NT2/D1 (cell line): ENCODE measurements at regions not wholly inside any gene's neighbourhood (a gene's known extent, or its start where the extent isn't known, plus 50 kb on each side); places are given as distances from the start of the nearest gene placed in this dataset.

Experiments used
- SUZ12 ChIP-seq: IDR thresholded peaks from 2 replicates; pipeline ENCODE4 v1.6.1; 2011; ENCODE audit not compliant: insufficient read length, insufficient read depth; ENCODE audit errors: extremely low read depth
- YY1 ChIP-seq: IDR thresholded peaks from 2 replicates; pipeline ENCODE4 v1.6.1; 2011; ENCODE audit not compliant: insufficient read length, insufficient read depth
- ZNF274 ChIP-seq: IDR thresholded peaks from 2 replicates; pipeline ENCODE4 v1.6.1; 2011; ENCODE audit warnings: mild to moderate bottlenecking, low read depth, low read length

DNA sequence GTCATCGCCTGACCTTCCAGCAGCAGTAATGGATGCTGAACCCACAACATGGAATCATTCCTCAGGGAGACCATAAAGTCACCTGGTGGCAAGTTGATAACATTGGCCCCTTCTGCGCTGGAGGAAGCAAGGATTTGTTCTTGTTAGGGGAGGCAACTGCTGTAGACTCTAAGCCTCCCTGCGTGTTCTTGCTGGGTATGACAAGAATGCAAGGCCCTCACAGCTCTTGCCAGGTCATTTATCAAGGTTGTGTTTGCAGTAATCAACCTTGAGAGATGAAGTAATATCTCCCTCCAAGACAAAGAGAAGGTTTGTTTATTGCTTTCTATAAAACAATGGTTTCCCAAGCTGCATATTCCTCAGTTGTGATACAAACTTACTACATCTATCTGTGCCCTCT, 80.9 kb downstream of the PERP start:
- TF ChIP-seq ZNF274: no peak
- TF ChIP-seq YY1: no peak
- no peak for TF ChIP-seq SUZ12
